ENCODE measurements at regions not wholly inside any gene's neighbourhood (a gene's known extent, or its start where the extent isn't known, plus 50 kb on each side); places are given as distances from the start of the nearest gene placed in this dataset.

- Histone ChIP-seq H4K20me1 (ENCODE audit: control insufficient read depth, extremely low read depth, insufficient read depth, low read length) (no peaks in the 10 kb centered on the region), H3K27ac (ENCODE audit: control insufficient read depth, insufficient read depth, low read length) (no peak overlapping the region), H3K36me3 (ENCODE audit: control insufficient read depth in 2 of 2, extremely low read depth in 1 of 2, insufficient read depth in 2 of 2, low read length in 2 of 2) (no peaks in the 10 kb centered on the region), H3K9ac (ENCODE audit: control insufficient read depth, extremely low read depth, insufficient read depth, low read length) (no peak overlapping the region), H3K27me3 (ENCODE audit: control insufficient read depth, extremely low read depth, insufficient read depth, low read length) (no peaks in the 10 kb centered on the region), H3K9me1 (ENCODE audit: control insufficient read depth, extremely low read depth, insufficient read depth, low read length) (no peaks in the 10 kb centered on the region), H3K4me2 (ENCODE audit: control insufficient read depth, extremely low read depth, insufficient read depth, low read depth, low read length) (no peak overlapping the region), H3K9me3 (ENCODE audit: control insufficient read depth, low read depth, low read length) (no peaks in the 10 kb centered on the region), H3K79me2 (ENCODE audit: control insufficient read depth, insufficient read depth, low read length) (no peaks in the 10 kb centered on the region), H3K4me3 (ENCODE audit: control insufficient read depth in 2 of 3, extremely low read depth in 1 of 3, insufficient read depth in 2 of 3, low read depth in 1 of 3, low read length in 3 of 3) (no peak overlapping the region), H3K4me1 (ENCODE audit: control insufficient read depth, extremely low read depth, insufficient read depth, low read length) (no peaks in the 10 kb centered on the region), H2AFZ (ENCODE audit: control insufficient read depth, low read length) (no peak overlapping the region)
- dilution Hi-C loops (cut with MboI; ENCODE audit: extremely low pct_ligation_motif_present, low sequenced_read_pairs): no loop called here
- no peak for FAIRE-seq
- DNase-seq (ENCODE audit: low read depth, low spot score): no peak
- TF ChIP-seq CTCF (optimal IDR thresholded peaks at IDR 0.05 in 1 of 3, IDR thresholded peaks at IDR 0.05 in 1 of 3, conservative IDR thresholded peaks at IDR 0.05 in 1 of 3; ENCODE audit: extremely low read depth in 1 of 3, insufficient read depth in 2 of 3, low read length in 3 of 3) (no peak), EZH2 (IDR thresholded peaks at IDR 0.05; ENCODE audit: low read length) (no peak)
These were observed 562.6 kb upstream of the ANO3 start for GRCh38 chr11:25769287-25769686.

GRCh38 chr11:25771605-25772004 lies 560.3 kb upstream of the ANO3 start:
- Histone ChIP-seq H3K27ac (ENCODE audit: control insufficient read depth, insufficient read depth, low read length) (no peak overlapping the region), H3K36me3 (ENCODE audit: control insufficient read depth in 2 of 2, extremely low read depth in 1 of 2, insufficient read depth in 2 of 2, low read length in 2 of 2) (no peaks in the 10 kb centered on the region), H2AFZ (ENCODE audit: control insufficient read depth, low read length) (no peak overlapping the region), H3K79me2 (ENCODE audit: control insufficient read depth, insufficient read depth, low read length) (no peaks in the 10 kb centered on the region), H4K20me1 (ENCODE audit: control insufficient read depth, extremely low read depth, insufficient read depth, low read length) (no peaks in the 10 kb centered on the region), H3K4me2 (ENCODE audit: control insufficient read depth, extremely low read depth, insufficient read depth, low read depth, low read length) (no peak overlapping the region), H3K4me1 (ENCODE audit: control insufficient read depth, extremely low read depth, insufficient read depth, low read length) (no peaks in the 10 kb centered on the region), H3K9me3 (ENCODE audit: control insufficient read depth, low read depth, low read length) (no peaks in the 10 kb centered on the region), H3K4me3 (ENCODE audit: control insufficient read depth in 2 of 3, extremely low read depth in 1 of 3, insufficient read depth in 2 of 3, low read depth in 1 of 3, low read length in 3 of 3) (no peak overlapping the region), H3K27me3 (ENCODE audit: control insufficient read depth, extremely low read depth, insufficient read depth, low read length) (no peaks in the 10 kb centered on the region), H3K9me1 (ENCODE audit: control insufficient read depth, extremely low read depth, insufficient read depth, low read length) (no peaks in the 10 kb centered on the region), H3K9ac (ENCODE audit: control insufficient read depth, extremely low read depth, insufficient read depth, low read length) (no peak overlapping the region)
- TF ChIP-seq EZH2 (IDR thresholded peaks at IDR 0.05; ENCODE audit: low read length) (no peak), CTCF (optimal IDR thresholded peaks at IDR 0.05 in 1 of 3, IDR thresholded peaks at IDR 0.05 in 1 of 3, conservative IDR thresholded peaks at IDR 0.05 in 1 of 3; ENCODE audit: extremely low read depth in 1 of 3, insufficient read depth in 2 of 3, low read length in 3 of 3) (no peak)
- FAIRE-seq: no peak
- dilution Hi-C loops (cut with MboI; ENCODE audit: extremely low pct_ligation_motif_present, low sequenced_read_pairs): no loop called here
- DNase-seq (ENCODE audit: low read depth, low spot score): no peak

Data from keratinocyte (primary cell).